Colon (tissue), 2 donors: ENCODE measurements at regions not wholly inside any gene's neighbourhood (a gene's known extent, or its start where the extent isn't known, plus 50 kb on each side); places are given as distances from the start of the nearest gene placed in this dataset.
A peak's percentile ranks its signal among the peaks of the same experiment; 100 is the strongest.

Experiments used
- FAIRE-seq: peaks from 2 replicates; lab custom pipeline; 2012; peaks lifted over from hg19 to GRCh38; lab: Jason Lieb, UNC
- donor health status: control.
- donor health status: control.

DNA sequence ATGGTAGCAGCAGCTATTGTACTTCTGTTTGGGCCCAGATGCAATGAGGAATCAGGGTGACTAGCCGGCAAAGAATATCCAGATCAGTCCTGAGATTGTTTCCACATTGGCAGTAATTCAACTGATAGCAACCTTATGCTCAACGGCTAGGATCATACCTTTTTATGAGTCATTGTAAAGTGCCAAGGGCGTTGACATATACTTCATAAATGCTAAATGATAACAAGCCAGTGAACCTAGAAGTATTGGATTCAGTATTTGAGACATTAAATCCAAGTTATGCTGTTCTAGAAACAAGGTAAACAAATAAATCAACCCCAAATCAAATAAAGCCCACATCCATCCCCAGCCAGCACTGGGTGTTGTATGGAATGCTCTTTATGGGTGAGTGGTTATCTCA lies 207.1 kb upstream of the ZFHX3 start:
- peak; percentile 31 for FAIRE-seq

DNA sequence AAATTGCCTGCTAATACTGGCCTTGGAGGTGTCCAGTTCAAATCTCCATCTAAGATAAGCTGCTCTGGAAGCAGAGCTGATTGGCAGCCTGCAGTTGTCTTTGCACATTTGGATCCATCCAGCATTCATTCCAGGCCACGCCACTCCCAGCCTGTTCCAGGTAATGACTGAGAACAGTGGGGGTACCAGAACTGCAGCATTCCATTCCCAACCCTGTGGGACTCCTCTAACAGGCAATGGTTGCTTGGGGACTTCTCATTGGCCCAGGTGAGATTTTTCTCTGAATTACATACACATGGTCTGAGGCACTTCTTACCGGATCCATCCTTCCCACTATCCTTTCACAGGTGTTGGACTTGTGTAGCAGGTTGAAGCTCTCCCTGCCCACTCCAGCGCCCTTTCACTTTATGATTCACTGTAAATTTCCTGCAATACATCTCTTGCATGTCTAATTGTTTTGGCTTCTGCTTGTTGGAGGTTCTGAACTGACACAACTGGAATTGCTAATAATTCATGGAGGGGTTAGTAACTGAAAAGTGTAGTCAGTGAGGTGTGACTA lies 206.1 kb upstream of the ZFHX3 start:
- FAIRE-seq = no peak

DNA sequence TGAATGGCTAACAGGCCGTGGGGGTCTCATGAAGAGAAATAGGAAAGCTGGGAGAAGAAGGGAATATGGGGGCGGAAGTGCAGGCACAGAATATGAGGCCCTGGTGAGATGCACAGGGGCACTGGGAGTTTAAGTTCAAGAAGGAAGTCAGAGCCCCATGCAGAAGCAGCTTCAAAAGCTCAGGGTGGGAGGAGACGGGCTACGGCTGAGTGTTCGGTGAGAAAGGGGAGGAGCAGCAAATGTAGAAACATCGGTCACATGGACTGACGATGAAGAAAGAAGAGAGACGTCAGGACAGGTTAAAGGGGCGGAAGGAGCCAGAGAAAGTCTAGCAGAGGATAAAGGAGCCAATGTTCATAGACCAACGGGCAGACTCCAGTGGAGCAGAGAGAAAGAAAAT lies 204.5 kb upstream of the ZFHX3 start:
- no peak for FAIRE-seq

- no peak for FAIRE-seq
These were observed 203.7 kb upstream of the ZFHX3 start for GRCh38 chr16:73251608-73252007.

- no peak for FAIRE-seq
These were observed 200.4 kb upstream of the ZFHX3 start for GRCh38 chr16:73248316-73248715.

GRCh38 chr16:73240920-73241319 lies 193.0 kb upstream of the ZFHX3 start:
- no peak for FAIRE-seq

GRCh38 chr16:73237601-73238000 lies 189.7 kb upstream of the ZFHX3 start:
- FAIRE-seq = no peak

DNA sequence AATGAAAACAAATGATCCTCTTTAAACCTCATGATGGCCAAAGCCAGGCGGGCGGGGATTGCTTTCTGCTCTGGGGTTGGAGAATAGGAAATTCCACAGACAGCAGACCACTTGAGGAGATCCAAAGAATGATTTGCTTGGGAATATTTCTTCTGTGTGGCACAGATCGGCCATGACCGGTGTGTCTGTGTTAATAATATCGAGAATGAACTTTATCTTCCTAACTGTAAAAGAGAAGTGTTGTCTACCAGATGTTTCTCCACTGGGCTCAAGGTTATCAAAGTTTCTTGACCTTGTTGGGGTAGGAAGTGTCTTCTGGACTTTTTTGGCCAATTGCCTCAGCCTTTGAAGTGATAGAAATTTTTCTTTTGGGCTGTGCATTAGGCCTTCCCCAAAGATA lies 186.6 kb upstream of the ZFHX3 start:
- FAIRE-seq = no peak

GRCh38 chr16:73233846-73234424 lies 186.0 kb upstream of the ZFHX3 start:
- FAIRE-seq = no peak

DNA sequence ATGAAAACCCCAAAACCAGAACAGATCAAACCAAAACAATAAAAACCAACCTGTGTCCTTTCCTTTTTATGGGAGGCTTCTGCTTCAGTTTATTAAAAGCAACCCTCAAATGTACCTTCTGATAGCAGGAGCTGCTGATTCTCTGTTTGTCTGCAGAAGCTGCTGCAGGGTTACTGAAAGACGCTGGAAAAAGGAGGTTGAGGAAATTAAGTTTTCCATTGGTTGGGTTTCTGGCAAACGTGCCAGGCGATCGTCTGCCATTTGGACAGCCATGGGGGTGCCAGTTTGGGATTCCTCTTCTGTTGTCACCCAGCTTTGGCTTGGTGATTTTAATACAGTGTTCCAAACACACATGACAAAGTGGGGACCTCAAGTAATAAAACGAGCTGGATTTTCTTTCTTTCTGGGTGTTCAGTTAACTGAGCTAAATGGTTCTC lies 185.4 kb upstream of the ZFHX3 start:
- no peak for FAIRE-seq

DNA sequence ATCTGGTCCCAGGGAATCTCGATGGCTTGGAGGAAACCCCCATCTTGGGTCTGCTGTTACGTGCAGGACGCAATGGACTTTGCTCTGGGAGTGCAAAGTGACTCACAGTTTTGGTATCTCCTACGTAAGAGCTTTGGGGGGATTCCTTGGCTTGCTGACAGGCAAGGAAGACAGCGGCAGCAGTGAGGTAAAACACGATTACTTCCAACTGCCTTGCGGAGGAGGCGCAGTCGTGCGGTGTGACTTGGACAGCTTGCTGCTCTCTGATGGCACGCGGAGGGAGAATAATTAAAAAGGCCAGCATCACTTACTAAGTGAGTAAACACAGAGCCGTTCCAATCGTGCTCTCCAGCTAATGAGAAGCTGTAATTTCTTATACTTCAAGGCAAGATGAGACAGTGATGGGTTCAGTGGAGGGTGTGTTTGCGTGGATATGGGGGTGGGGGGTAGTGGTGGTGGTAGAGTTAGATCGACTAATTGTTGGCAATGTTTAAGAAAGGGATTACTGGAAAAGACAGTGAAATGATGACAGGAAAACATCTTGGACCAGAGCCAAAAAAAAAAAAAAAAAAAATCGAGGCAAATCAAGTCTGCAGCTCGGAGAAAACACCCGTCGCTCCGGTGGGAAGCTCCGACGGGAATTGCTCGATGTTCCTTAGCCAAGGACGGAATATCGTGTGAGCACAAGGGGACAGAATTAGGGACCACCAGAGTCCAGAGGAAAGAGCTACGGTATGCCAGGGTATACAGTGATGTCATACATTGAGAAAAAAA lies 184.8 kb upstream of the ZFHX3 start:
- FAIRE-seq = no peak

DNA sequence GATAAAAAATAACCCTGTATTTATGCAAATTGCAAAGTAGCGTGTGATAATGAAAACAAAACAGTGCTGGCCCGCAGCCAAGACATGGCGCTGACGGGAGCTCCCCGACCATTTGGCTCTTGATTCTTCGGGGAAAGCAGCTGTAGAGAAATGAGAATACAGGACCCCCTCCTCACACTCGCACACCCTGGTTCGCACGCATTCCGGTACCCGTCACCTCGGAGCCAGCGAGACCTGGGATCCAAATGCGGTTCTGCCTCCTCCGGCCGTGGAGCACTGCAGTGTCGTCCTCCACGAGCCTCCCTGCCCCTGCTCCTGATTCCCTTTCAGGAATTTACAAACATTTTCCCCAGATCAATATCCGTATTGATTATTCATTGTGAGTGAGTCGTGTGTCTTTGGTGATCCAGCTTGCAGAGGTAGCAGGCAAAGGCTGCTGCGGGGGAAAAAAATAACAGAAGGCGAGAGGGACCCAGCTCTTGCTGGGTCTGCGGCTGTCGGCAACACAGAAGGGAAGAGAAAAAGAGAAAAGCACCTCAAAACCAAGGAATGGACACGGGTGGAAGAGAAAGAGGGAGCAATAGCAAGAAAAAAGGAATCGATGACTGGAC lies 184.1 kb upstream of the ZFHX3 start:
- FAIRE-seq = no peak

DNA sequence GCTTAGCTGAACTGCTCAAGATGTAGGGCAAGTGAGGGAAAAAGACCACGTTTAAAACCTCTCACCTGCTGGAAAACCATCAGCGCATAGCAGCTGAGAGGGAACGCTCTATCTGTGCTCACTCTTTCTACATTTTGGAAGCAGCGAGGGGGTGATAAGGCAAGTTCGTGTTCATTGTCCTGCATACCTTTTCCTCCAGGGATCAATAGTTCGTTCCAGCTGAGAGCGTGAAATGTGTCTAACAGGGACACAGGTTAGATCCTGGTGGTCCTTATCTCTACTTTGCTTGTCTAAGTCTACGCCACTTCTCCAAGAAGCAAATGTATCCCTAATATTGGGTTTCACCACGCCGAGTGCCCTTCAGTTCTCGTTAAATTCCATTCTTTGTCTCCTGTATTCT lies 183.5 kb upstream of the ZFHX3 start:
- FAIRE-seq = no peak

DNA sequence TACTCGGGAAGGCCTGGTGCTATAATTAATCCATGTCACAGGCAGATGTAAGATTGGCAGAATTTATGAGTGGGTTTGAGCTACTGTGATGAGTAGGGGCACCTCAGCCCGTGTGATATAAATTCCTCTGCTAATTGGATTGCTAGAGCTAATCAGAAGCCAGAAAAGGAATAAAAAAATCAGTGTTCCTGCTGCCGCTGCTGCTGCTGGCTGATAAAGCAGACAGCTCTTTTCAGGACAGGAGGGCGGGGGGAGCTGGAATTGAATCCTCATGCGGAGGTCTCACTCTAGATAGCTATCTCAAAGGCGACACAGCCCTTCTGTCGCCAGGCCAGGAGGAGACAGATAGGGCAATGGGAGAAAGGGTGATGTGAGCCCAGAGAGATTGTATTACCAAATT lies 182.7 kb upstream of the ZFHX3 start:
- no peak for FAIRE-seq

DNA sequence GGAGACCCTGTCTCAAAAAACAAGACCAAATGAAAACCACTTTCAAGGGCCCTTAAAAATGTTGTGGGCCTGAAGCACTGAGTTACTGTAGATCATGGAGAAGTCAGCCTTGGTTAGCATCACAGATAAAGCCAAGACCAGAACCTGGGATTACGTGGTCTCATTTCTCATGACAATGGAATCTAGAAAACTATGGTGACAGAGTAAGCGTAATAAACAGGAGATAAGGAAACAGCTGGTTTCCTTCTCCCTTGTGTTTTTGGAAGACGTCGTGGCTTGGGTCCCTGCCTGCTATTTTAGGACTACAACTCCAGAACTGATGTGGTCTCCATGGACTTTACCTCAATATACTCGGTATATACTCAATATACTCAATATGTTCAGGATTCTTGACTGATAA lies 180.7 kb upstream of the ZFHX3 start:
- FAIRE-seq = no peak

DNA sequence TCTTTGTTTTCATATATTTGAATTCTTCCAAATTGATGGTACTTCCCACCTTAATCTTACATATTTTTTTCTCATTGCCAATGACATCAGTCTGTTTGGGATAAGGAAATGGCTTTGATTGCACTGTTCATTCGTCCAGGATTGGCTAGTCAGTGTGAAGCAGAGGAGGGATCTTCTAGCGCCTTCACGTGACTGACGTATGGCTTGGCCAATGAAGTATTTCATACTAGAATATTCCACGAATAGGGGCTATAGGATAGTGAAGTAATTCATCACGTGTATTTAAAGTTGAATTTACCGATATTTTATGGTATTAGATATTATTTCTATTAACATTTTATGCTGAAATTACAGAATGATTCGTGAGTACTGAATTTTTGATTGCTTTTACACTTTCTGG lies 178.7 kb upstream of the ZFHX3 start:
- no peak for FAIRE-seq

DNA sequence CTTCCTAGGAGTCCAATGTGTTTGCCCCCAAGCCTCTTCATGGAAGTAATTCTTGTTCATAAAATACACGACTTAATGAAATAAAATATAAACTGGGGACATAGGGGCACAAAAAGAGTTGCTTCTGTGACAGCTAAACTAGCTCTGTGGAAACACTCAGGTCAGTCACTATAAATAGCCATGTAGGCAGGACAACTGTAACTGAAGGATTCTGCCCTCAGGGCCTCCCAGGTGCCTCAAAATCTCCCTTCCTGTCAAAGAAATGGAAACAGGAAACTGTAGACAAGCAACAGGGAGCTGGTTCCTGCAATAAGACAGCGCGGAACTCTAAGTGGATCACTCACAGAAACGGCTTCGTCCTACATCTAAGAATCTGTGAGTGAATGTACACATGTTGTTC lies 178.1 kb upstream of the ZFHX3 start:
- FAIRE-seq = no peak

DNA sequence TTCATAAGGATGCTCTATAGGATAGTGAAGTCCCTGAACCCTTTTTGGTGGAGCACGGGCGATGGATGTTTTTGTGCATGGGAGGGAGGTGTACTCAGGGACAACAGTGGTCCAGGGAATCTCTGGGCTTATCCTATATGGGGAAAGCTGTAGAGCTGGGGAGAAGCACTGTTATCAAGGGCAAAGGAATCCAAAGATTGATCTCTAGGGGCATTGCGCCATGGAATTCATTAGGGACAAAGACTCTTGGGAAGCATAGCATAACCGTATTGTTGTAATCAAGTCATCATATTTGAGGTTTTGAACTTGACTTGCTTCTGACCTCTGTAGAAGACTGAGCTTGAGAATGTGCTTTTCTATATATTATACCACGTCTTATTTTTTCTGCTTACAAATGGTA lies 172.9 kb upstream of the ZFHX3 start:
- FAIRE-seq = no peak

GRCh38 chr16:73219176-73219575 lies 171.2 kb upstream of the ZFHX3 start:
- FAIRE-seq = no peak

GRCh38 chr16:73217654-73218053 lies 169.7 kb upstream of the ZFHX3 start:
- FAIRE-seq = no peak

- no peak for FAIRE-seq
These were observed 169.0 kb upstream of the ZFHX3 start for GRCh38 chr16:73216932-73217331.

- no peak for FAIRE-seq
These were observed 167.9 kb upstream of the ZFHX3 start for GRCh38 chr16:73215678-73216377.
